NCI-H524 (cell line): ENCODE measurements at regions not wholly inside any gene's neighbourhood (a gene's known extent, or its start where the extent isn't known, plus 50 kb on each side); places are given as distances from the start of the nearest gene placed in this dataset.
"Not testable (repeated sequence)": the region's sequence is repeated elsewhere in the genome, so short reads cannot be mapped to it uniquely, and the experiment has no call there.

Source experiments
- DNase-seq, 2 experiments: peaks; one replicate each; lab custom pipeline; 2025; lab: John Stamatoyannopoulos, UW

DNA sequence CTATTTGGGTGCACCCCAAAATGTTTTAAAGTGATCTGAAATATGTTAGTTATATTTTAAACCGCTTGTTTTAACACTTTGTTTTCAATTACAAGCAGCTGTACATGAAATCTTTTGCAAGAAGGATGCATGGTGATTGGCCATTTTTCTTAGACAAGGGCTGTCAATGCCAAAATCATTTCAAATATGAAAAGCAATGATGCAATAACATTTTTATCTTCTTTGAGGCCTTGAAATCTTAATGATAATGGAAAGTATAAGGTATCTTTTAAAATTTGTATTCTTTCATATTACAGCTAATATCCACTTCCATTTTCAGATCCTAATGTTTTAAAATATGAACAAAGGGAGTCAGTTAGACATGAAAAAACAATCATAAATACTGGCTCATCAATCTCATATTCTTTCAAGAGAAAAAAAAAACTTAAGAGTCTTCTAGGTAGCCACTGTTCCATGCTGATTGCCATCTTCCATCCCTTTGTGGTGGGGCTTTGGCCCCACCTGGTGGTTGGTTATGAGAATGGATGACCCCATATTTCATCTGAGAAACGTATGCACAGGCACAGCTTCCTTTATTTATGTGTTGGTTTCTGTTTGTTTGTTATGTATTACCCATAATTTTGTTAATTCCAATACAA, 330.3 kb upstream of the MIR17HG start:
- peak; percentile 40 to 73 for DNase-seq

DNA sequence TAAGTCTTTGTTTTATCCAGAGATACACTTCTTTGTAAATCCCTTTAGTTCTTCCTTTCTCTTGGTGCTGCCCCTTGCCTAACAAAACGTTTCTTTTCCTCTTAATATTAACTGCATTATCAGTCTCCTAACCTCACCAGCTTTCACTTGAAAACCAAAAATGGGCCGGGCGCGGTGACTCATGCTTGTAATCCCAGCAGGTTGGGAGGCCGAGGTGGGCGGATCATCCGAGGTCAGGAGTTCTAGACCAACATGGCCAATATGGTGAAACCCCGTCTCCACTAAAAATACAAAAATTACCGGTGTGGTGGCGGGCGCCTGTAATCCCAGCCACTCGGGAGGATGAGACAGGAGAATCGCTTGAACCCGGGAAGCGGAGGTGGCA, 329.8 kb upstream of the MIR17HG start:
- DNase-seq, result peak; percentile 8 to 28

DNA sequence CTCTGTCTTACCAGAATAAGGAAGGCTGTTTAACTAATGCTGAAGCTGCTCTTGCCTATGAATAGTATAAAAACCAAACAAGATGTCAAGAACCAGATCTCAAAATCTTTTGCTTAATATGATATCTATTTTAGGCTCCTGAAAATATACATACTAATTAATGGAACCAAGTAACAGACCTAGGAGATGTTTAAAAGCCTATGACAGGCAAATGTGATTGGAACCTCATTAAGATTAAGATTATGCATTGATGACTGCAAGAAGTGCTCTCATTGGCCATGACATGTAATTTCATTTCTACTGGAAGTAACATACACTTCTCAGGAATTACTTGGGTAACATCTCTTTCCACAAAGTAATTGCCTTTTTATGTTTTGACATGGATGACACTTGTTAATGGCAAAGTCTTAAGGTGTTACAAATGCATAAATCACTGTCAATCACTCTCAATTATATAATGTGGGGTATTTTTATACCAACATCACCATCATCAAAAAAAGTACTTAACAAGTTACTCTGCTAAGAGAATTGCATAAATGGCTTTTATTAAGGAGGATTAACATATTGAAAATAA, 326.9 kb upstream of the MIR17HG start:
- no peak for DNase-seq

DNA sequence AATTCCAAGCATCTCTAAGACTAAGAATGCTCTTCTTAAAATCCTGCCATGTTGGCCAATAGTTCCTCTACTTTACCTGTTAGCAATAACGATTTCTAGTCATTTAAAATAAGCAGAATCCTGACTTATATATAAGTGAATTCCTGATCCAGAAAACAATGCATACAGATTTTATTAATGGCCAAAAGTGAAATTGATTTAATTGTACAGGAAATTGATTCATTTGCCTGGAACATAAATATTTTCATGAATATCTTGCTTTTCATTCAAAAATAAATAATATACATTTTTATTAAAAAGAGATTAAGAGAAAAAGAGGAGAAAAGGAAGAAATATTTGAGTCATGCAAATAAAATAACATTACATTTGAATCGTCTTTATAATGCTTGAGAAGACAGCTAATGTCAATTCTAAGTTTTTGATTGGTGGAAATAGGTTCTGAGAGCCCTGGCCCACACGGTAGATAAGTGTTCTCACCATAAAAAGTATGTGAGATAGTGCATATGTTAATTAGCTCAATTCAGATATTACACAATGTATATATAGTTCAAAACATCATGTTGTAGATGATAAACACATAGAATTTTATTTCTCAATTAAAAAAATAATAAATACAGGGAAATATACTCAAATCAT, 323.2 kb upstream of the MIR17HG start:
- DNase-seq, result no peak

DNA sequence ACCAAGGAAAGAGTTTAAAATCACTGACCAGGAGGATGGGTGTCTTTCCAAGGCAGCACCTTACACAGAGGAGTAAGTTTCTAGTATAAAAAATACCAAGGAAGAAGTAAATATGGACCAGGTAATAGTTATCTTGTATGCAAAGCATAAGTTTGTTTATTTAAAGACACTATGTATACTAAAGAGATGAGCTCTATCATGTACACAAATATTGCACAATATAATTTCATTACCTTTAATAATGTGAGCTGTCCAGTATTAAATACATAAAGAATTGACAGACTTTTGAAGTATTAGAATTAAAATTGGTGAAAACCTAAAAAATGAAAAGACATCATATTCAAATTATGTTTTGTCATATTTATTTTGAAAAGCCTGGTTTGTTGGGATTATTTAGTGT, 322.0 kb upstream of the MIR17HG start:
- no peak for DNase-seq

DNA sequence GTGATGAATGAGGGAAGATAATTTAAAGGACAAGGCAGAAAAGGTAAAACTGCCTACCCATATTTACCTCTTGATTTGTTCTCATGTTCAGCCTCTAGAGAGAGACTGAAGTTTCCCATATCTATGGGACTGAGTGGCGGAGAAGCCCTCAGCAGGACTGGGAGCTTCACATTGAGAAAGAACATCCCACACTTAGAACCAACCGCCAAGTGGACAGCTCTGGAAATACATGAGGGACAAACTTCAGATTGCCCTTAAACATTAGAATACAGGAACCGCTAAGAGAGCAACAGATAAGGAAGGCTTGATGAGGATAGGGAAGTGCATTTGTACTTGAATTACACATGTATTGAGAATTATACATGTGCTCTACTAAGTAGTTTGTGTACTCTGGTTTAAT, 316.0 kb upstream of the MIR17HG start:
- DNase-seq, result no peak

DNA sequence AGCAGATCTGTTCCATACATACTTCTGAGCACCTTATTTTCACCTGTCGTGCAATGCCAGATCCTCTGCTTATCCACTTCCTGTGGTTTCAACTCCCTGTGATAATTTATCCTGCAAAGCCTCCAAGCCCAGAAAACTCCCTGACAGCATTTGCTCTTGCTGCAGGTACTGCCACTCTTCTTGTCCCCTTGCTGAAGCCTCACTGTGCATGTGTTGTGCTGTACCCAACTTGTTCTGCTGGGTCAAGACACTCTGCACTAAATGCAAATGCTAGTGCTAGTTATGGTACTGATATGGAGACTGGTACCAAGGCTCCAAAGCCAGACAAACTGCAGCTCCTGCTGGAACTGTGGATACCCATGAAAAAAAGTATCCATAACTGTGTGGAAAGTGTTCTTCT, 315.4 kb upstream of the MIR17HG start:
- no peak for DNase-seq

DNA sequence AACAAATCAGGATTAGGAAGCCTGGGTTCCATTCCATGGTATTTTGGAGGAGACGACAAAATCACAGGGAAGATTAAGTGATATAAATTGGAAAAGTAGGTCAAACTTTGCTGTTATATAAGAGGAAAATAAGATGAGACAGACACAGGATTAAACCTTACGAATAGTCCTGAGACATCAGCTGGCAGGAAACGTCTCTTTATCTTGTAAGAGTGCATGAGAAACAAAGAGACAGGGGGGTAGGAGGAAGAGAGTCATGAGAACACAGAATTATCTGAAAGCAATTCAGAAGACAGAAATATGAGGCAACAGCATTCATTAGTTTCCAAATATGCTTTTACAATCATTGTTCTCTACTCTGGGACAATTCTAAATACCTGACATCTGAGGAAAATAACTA, 310.6 kb upstream of the MIR17HG start:
- no peak for DNase-seq

DNA sequence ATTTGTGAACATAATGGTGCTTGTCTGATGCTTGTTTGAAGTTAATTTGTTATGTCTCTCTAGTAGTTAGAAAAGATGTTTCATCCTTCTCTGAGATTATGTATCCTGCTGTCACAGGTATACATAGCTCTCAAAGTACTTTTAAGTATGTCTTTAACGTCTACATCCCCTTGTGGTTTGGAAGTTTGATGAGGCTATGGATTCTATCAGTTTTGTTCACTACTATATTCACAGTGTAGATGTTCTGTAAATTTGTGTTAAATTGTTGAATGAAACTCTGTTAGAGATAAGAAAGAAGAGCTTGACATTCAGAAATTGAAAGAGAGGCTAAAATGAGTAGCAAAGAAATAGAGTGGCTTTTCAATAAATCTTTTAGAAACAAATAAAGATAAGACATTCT, 304.6 kb upstream of the MIR17HG start:
- no peak for DNase-seq

DNA sequence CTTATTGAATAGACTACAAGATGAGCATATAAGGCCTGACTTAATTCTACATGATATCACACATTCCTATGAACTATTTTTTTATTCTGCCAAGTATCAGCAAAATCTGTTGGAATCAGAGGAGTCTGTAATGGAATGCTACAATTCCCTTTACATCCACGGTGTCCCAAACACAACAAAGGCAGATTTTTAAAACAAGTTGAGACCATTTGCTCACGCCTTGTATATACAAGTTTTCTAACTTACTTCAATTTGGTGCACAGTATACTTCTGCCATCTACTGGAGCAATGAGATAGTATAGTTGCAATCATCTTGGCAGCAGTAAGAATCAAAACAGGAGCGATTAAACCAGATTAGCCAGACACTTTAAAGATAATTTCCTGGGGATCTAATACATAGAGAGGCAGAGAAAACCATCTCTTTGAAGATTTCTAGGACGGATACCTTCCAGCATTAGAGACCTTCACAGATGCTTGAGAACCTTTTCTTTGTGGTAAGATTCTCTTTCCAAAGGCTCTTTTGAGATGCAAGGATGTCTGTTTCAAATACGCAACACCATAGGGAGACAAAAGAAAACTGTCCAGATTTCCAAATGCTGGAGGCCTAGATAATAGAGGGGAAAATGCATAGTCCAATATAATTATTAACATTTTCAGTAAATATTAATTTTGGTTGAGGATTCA, 302.0 kb upstream of the MIR17HG start:
- DNase-seq, result peak; percentile 33 to 70

DNA sequence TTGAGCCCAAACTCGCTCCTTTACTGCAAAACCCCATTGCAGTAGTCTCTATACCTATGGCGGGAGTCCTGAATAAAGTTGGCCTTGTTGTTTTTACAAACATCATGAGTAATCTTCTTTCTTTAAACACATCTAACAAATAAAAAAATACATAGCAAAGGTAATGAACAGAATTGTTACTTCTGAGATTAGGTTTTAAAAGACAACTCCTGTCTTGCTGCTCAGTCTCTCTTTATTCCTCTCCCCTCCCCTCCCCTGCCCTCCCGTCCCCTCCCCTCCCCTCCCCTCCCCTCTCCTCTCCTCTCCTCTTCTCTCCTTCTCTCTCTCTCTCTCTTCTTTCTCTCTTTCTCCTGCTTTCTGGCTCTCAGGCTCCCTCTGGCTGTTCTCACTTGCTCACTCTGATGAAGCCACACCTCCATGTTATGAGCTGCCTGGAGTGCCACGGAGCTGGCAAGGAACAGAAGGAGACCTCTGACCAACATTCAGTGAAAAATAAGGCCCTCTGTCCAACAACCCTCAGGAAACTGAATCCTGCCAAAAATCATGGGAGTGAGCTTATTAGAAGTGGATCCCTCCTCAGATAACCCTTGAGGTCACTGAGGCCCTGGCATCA, 300.7 kb upstream of the MIR17HG start:
- peak in 1 of 2 experiments; percentile 5 for DNase-seq

DNA sequence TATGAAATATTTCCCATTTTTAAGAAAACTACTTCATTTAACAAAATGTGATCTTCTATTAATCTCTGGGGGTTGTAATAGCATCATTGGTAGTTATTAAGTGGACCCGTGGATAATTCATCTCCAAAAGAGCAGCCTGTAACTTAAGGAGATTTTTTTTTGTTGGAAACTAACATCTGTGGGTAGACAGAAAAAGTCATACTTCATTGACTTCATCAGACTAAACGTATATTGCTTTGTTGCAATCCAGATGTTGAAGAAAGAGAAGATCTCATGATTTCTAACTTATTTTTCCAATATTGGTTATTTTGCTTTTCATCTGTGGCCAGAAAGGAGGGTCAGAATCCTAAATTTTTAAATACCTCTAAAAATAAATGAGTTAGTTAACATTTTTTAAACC, 296.5 kb upstream of the MIR17HG start:
- DNase-seq, result no peak

DNA sequence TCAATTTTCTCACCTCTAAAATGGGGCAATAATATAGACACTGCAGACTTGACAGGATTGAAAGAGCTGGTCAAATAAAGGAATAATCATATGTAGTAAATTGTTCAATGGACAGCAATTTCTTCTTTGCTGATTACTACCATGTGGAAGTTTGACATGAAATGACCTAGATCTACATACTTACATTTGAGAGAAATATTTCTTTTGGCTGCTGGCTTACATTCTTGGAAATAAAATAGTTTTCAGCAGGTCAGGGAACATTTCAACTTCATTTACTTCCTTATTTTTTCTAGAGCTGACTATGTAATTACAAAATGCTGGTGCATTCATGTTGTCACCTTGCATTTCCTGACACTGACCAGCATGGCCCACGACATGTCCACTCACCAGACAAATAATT, 294.6 kb upstream of the MIR17HG start:
- no peak for DNase-seq

DNA sequence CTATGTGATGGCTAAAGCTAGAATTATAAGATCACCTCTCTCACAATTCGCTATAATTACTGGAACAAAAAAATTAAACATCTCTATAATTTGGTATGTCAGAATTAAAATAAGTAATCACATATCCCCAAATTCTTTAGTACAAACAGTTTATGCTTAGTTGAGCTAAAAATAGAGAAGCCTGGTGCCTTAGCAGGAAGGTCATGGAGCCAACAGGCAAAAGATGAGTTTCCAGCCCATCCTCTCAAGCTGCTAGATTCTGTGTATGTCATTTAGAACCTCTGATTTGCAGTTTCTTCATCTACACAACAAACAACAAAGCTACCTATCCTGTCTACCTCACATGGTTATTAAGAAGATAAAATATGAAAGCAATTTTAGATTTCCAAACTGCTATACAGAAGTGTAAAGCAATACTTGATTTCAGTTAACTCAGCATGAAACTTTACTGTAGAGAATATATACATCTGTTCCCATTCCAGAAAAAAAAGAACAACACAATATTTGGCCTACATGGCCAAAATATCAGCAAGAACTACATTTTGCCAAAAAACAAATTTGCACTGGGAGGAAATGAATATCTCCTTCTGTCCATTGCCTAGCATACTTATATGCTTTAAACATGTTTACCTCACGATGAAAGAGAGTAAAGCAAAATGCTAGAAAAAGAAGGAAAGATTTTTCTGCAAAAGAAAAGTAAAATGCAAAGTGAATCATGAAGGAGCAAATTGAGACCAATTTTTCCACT, 294.0 kb upstream of the MIR17HG start:
- DNase-seq, result no peak

DNA sequence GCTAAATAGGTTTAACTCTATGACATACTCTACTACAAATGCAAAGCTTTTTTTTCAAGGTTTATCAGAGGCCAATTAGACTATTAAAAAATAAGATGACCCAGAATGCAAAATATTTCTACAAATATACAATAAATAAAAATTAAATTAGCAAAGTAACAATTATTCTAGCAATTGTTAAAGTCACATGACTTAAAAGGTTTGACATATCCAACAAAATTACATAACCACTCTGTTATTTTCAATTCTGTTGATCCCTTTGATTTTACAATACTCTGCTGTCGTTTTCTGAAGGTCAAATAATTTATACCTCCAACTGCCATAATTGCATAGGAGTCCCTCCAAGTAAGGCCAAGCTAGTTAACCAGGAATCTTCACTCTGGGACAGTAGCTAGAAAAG, 292.6 kb upstream of the MIR17HG start:
- DNase-seq, result no peak

DNA sequence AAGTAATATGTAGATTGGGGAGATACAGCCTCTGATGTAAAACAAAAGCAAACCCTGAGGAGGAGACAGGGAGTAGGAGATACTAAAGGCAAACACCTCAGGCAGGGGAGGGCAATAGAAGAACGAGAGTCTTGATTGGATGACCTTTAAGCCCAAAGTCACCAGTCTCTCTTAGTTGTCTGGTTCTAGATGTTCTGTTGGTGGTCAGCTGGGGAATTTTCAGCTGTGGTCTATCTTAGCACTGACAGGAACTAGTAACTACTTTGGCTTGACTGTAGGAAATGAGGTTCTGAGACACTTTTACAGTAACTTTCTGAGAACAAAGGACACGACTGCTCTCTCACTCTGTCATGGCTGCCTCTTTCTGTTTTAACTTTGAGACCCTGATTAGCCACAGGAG, 290.7 kb upstream of the MIR17HG start:
- no peak for DNase-seq

DNA sequence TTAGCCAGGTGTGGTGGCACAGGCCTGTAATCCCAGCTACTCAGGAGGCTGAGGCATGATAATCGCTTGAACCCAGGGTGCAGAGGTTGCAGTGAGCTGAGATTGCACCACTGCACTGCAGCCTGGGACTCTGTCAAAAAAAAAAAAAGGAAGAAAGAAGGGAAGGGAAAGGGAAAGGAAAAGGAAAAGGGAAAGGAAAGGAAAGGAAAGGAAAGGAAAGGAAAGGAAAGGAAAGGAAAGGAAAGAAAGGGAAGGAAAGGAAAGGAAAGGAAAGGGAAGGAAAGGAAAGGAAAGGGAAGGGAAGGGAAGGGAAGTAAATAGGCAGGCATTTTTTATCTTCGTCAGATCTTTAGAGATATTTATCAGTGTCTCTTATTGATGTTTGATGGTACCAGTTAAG, 290.0 kb upstream of the MIR17HG start:
- not testable (repeated sequence) for DNase-seq

DNA sequence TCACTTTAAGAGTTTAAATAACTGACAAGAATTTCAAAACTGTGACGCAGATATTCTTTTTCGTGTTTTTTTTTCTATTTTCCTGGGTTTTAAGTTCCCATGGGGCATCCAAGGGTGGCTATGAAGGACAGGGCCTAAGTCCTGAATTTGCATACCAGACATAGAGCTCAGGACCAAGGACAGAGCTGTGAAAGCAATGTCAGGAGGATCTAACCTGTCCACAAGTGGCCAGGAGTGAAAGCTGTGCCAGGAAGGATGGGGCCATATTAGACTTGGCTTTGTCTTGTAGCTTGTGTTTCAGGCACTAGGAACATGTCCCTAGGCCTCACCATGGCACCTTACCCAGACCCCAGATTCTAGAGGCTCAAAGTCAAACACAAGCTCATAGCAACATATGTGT, 289.4 kb upstream of the MIR17HG start:
- DNase-seq, result no peak

DNA sequence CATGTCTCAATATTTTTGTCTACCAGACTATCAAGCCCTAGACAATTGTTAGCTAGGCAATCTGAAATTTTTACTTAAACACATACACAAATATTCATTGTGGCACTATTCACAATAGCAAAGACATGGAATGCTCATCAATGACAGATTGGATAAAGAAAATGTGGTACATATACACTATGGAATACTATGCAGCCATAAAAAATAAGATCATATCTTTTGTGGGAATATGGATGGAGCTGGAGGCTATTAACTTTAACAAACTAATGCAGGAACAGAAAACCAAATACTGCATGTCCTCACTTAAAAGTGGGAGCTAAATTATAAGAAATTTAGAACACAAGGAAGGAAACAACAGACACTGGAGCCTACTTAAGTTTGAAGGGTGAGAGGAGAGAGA, 288.6 kb upstream of the MIR17HG start:
- DNase-seq, result no peak

DNA sequence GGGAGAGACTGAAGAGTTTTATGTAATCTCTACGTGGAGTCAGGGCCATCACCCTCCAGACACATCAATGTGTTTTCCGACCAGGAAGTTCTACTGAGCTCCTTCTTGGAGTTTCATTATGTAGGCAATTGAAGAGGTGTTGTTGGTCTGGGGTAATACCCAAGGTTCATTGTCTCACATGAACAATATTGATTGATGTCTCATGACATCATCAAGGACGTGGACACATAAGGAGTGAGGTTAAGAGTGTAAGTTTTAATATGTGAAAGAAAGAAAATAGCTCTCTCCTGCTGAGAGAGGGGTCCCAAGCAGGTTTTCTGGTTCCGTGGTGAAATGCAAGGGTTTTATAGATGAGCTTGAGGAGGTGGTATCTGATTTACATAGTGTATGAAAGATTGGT, 280.7 kb upstream of the MIR17HG start:
- DNase-seq, result no peak

DNA sequence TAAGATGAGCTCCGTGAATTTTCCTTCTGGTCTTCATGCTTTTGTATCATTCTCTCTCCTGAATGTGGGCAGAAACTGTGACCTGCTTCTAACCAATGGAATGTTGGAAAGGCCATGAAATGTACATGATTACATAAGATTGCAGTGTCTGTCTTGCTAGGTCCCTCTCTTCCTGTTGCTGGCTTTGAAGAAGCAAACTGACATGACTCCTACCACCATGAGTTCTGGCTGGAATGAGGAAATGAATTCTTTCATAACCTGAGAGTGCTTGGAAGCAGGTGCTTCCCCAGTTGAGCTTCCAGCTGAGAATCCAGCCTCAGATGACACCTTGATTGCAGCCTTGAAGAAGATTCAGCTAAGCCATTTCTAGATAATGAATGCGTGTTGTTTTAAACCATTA, 275.0 kb upstream of the MIR17HG start:
- no peak for DNase-seq

DNA sequence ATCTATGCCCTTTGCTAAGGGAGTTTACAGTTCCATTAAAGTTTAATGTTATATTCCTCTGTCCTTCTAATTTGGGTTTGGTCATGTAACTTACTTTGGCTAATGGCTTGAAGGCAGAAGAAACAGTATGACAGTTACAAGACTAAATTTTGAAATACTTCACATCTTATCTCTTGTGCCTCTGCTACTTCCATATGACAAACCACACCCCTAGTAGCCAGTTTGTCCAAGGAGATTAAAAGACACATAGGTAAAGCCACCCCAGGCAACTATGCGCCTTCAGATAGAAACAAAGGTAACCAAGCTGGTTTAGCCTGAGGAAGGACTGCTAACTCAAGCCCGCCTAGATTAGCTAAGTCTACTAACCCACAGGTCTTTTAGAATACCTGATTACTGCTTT, 273.4 kb upstream of the MIR17HG start:
- no peak for DNase-seq
